ENCODE measurements at regions not wholly inside any gene's neighbourhood (a gene's known extent, or its start where the extent isn't known, plus 50 kb on each side); places are given as distances from the start of the nearest gene placed in this dataset.

GRCh38 chr12:25788707-25789442, 169.6 kb upstream of the RASSF8 start:
- TF ChIP-seq CTCF (IDR thresholded peaks at IDR 0.05) = no peak
- DNase-seq (ENCODE audit: low spot score) (no peak), ATAC-seq (ENCODE audit: low FRiP score) (no peak)

GRCh38 chr12:25789541-25789944, 168.9 kb upstream of the RASSF8 start:
- ATAC-seq (ENCODE audit: low FRiP score) (peak; percentile 50), DNase-seq (ENCODE audit: low spot score) (no peak)
- no peak for TF ChIP-seq CTCF (IDR thresholded peaks at IDR 0.05)

- no peak for TF ChIP-seq CTCF (IDR thresholded peaks at IDR 0.05)
- ATAC-seq (ENCODE audit: low FRiP score) (no peak), DNase-seq (ENCODE audit: low spot score) (no peak)
These were observed 166.5 kb upstream of the RASSF8 start for GRCh38 chr12:25792031-25792430.

GRCh38 chr12:25793196-25793595, 165.3 kb upstream of the RASSF8 start:
- ATAC-seq (ENCODE audit: low FRiP score) (no peak), DNase-seq (ENCODE audit: low spot score) (no peak)
- TF ChIP-seq CTCF (IDR thresholded peaks at IDR 0.05) = no peak

GRCh38 chr12:25794571-25794970, 163.9 kb upstream of the RASSF8 start:
- no peak for DNase-seq (ENCODE audit: low spot score)
- ATAC-seq (ENCODE audit: low FRiP score) = no peak
- no peak for TF ChIP-seq CTCF (IDR thresholded peaks at IDR 0.05)

GRCh38 chr12:25796523-25797000, 161.9 kb upstream of the RASSF8 start:
- DNase-seq (ENCODE audit: low spot score) = no peak
- TF ChIP-seq CTCF (IDR thresholded peaks at IDR 0.05) = no peak
- no peak for ATAC-seq (ENCODE audit: low FRiP score)

GRCh38 chr12:25797386-25797785, 161.1 kb upstream of the RASSF8 start:
- no peak for TF ChIP-seq CTCF (IDR thresholded peaks at IDR 0.05)
- DNase-seq (ENCODE audit: low spot score) = no peak
- no peak for ATAC-seq (ENCODE audit: low FRiP score)

All from omental fat pad (tissue), 3 donors.